Activated naive CD4-positive, alpha-beta T cell treated with Interleukin-2 at 50 U/mL for 16 hours (primary cell): ENCODE measurements at regions not wholly inside any gene's neighbourhood (a gene's known extent, or its start where the extent isn't known, plus 50 kb on each side); places are given as distances from the start of the nearest gene placed in this dataset.
"Not testable (repeated sequence)": the region's sequence is repeated elsewhere in the genome, so short reads cannot be mapped to it uniquely, and the experiment has no call there.

Experiments
- DNase-seq: peaks from one replicate; pipeline ENCODE4 v3.0.0-alpha.2; 2020

DNA sequence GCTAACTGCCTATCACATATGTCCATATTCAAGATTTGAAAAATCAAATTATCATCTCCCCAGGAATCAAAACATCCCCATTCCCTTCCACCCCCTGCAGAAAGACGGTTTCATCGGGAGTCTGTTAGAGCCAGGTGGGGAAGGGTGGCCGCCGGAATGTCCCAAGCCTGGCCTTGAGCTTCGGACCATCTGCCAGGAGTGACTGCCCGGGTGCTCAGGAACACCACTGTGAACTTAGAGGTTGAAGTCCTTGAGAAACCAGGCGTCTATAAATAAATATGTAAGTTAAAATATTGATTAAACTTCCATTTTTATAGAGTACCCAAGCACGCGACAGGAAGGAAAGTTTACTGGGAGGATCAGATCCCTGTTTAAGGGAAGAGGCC lies 250.8 kb downstream of the DLL1 start:
- DNase-seq: no peak

- no peak for DNase-seq
Observed at GRCh38 chr6:170039156-170040114, 251.4 kb downstream of the DLL1 start.

DNA sequence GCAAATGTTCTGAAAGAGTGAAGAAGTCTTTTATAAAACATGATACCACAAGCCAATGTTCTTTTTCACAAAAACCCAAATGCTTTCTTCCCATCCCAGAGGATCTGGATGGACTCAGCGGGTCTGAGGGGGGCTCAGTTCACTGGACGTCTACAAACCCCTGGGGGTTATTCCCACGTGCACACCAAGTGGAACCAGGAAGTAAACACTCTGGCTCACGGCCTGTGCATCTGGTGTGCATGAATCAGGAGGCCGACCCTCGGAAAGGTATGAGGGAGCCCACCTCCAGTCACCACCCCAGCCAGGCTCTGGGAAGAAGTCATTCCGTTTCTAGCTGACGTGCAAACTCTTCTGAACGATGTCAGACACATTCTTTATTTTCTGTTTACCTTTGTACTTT lies 252.2 kb downstream of the DLL1 start:
- DNase-seq: no peak

- no peak for DNase-seq
Observed at GRCh38 chr6:170038251-170038650, 252.6 kb downstream of the DLL1 start.

- DNase-seq: no peak
Observed at GRCh38 chr6:170037541-170038250, 253.2 kb downstream of the DLL1 start.

DNA sequence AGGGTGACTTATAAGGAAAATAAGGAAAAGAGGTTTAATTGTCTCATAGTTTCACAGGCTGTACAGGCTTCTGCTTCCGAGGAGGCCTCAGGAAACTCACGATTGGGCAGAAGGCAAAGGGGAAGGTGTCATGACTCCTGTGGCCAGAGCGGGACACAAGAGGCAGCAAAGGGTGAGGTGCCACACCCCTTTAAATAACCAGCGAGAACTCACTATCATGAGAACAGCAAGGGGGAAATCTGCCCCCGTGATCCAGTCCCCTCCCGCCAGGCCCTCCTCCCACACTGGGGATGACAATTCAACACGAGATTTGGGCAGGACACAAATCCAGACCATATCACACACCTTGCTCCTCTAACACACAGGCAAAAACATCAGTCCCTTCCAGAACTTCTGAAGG lies 254.0 kb downstream of the DLL1 start:
- DNase-seq: no peak

DNA sequence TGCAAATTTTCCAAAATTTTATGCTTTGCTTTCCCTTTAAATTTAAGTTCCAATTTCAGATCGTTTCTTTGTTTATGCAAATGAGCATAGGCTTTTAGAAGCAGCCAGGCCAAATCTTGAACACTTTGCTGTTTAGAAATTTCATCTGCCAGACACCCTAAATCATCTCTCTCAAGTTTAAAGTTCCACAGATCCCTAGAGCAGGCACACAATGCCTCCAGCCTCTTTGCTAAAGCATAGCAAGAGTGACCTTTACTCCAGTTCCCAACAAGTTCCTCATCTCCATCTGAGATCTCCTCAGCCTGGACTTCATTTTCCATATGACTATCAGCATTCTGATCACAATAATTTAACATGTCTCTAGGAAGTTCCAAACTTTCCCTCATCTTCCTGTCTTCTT lies 254.5 kb downstream of the DLL1 start:
- DNase-seq: not testable (repeated sequence)

DNA sequence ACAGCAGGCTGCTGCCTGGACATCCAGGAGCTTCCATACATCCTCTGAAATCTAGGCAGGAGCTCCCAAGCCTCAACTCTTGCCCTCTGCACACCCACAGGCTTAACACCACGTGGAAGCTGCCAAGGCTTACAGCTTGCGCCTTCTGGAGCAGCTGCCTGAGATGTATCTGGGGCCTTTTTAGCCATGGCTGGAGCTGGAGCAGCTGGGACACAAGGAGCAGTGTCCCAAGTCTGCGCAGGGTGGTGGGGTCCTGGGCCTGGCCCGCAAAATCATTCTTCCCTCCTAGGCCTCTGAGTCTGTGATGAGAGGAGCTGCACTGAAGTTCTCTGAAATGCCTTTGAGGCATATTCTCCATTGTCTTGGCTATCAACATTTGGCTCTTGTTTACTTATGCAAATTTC lies 255.0 kb downstream of the DLL1 start:
- DNase-seq: no peak

DNA sequence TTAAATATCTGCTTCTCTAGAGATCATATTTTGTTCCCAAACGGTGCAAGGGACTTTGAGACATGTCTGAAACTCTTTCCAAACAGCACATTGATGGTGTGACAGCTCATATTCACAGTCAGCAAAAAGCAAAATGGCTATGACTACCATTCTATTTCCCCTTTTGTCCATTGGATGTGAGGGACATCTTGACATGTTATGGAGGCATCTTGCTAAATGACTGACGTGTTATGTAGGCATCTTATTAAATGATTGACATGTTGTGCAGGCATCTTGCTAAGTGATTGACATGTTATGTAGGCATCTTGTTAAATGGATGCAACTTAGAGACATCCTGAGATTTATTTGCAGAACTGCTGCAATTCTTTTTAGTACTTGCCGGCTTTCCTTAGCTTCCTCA lies 255.8 kb downstream of the DLL1 start:
- DNase-seq: no peak

DNA sequence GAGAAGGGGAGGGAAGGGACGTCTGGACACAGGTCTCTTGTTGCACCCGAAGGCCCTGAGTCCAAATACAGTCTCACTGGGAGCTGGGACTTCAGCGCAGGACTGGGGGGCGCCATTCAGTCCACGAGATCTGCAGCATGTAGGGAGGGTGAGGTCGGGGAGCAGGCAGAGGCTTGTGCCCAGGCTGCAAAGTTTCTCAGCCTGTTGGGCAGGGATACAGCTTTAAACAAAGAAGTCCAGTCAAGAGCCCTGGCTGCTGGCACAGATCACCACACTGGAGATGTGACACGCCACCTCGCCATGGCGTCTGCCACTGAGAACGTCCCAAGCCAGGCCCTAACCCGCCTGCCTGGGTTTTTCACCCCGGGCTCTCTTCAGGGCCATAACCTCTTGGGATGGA lies 256.6 kb downstream of the DLL1 start:
- no peak for DNase-seq

GRCh38 chr6:170033666-170034065 lies 257.2 kb downstream of the DLL1 start:
- DNase-seq: no peak

DNA sequence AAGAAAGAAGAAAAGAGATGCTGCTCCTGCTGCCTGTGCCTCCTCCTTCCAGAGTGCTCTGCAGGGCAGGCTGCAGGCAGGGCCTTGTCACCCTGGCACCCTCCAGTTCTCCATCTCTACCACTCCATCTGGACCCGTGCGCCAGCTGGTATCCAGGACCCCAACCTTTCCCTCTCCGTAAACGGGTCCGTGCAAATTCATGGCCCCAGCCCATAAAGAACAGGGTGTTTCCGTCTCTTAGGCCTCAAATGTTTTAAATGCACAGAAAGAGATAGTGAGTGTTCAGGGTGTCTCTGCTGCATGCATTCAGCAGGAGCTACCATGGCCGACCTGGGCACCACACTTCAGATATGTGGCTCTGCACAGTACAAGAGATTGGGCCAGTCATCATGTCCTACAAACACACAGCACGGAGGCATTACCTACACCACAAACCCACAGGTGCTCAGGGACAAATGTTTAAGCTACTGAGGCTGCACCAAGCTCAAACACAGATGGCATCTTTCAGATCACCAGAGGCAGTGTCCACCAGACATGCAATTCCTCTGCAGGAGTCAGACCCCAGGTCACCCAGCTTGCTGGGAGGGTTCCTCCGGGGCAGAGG lies 258.1 kb downstream of the DLL1 start:
- no peak for DNase-seq

GRCh38 chr6:170032197-170032596 lies 258.7 kb downstream of the DLL1 start:
- no peak for DNase-seq

DNA sequence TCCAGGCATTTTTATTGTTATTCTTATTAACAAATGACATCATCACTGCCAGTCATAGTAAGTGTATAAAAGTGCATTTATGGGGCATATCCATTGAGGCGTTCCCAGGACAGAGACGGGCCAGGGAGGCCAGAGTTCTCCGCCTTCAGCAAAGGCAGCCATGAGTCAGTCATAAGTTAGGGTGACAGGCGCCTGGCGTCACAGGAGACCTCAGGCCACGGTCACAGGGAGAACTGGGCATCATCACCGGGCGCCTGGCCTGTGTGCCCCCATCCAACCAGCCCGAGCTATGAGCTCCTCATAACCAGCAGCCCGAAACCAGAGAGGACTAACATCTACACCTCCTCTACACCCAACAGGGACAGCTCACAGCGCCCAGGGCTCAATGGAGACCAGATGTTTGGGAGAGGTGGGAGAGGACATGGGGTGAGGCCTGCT lies 259.2 kb downstream of the DLL1 start:
- DNase-seq: no peak

GRCh38 chr6:170030821-170031471 lies 259.9 kb downstream of the DLL1 start:
- DNase-seq: no peak

DNA sequence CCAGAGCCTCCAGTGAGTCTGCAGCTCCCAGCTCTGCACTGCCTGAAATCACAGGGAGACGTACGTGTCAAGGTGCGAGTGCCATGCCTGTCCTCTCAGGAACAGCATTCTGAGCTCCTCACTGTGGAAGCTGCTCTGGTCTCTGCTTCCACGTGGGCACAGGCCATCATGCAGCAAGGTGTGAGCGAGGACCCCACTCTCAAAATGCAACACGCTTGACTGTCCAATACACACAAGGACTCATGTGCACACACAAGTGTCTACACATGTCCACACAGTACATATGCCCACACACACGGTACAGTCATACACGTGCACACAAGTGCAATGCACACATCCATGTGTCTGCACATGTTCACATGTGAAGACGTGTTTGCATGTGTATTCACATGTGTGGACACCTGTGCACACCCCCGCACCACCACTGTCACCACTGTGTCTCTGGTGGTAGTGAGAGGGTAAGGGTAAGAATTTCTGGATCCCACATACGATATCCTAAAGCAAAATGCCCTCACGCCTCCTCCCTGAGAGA lies 260.5 kb downstream of the DLL1 start:
- no peak for DNase-seq

DNA sequence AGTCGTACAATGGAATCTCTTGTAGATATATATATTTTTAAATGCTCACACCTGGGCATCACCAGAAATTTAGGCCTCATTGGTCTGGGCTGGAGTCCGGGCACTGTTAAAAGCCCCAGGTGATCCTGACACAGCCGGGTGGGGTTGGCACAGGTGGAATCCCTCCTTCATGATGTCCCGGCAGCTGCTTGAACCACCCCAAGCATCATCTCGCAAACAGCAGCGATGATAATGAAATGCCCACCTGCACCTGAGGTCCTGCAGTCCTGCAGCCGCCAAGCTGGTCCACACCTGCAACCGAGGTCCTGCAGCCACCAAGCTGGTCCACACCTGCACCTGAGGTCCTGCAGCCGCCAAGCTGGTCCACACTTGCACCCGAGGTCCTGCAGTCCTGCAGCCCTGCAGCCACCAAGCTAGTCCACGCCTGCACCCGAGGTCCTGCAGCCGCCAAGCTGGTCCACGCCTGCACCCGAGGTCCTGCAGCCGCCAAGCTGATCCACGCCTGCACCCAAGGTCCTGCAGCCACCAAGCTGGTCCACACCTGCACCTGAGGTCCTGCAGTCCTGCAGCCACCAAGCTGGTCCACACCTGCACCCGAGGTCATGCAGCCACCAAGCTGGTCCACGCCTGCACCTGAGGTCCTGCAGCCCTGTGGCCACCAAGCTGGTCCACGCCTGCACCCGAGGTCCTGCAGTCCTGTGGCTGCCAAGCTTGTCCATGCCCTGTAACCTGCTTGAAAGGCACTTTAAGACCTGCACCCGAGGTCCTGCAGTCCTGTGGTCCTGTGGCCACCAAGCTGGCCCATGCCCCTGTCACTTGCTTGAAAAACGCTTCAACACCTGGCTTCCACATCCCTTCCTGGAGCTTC lies 261.2 kb downstream of the DLL1 start:
- DNase-seq: no peak

DNA sequence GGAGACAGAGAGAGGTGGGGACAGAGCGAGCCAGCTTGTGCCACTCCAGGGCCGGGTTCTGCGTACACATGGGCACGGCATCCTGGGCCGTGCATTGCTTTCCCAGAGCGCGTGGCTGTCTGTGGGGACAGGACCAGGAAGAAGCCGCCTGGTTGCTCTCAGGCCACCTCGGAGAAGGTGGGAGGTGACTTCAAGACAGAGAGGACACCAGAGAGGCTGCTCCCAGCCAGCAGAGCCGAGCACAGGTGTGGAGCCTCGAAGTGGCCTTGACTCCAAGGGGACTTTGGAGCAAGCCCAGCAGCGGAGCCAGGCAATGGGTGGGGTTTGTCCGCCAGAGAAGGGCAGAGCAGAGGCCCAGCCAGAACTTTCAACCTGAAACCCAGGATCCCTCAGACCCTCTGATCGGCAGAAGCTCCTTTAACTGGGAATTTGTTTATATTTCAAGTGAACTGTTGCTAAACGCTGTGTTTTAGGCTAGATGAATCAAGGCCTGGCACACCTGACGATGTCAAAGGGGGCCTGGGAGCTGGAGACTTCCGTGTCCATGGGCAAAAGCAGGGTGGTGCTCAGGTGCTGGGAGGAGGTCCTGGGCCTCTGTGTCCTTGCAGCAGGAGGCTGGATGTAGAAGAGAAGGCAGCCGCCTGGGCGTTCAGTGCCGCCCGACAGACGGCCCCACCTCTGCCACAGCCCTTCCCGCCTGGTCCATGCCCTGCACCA lies 262.1 kb downstream of the DLL1 start:
- DNase-seq: no peak

DNA sequence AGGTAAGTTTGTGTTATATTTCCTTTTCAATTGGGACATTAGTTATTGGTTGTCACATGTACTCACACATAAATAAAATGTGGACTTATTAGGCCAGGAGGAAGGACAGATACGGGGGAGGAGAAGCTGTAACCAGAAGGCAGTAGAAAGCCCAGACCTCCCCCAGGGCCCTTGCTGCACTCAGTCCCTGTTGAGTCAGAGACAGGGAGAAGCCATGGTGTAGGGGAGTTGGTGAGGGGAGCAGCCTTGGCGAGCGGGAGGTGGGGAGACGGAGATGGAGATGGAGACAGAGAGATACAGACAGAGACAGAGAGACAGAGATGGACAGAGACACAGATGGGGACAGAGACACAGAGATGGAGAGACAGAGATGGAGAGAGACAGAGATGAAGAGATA lies 263.2 kb downstream of the DLL1 start:
- DNase-seq: no peak

- no peak for DNase-seq
Observed at GRCh38 chr6:170026751-170027646, 263.9 kb downstream of the DLL1 start.
